Right atrium auricular region (tissue), 2 donors: ENCODE measurements at regions not wholly inside any gene's neighbourhood (a gene's known extent, or its start where the extent isn't known, plus 50 kb on each side); places are given as distances from the start of the nearest gene placed in this dataset.

Experiments
- DNase-seq: peaks from one replicate; pipeline ENCODE4 v3.0.0-alpha.2; 2019; ENCODE audit warnings: low spot score
- H3K27ac ChIP-seq, 2 donors: fragments of 200-600 bp; sonication (generic); 1 replicate in 1 of 2; 2 replicates in 1 of 2; pipeline ENCODE4 v1.5.1; 2016 to 2019
- H3K27me3 ChIP-seq, 2 donors: fragments of 200-600 bp; sonication (generic); one replicate each; pipeline versions ENCODE4 v1.5.1 to v1.6.0; 2017 to 2019
- H3K36me3 ChIP-seq: fragments of 200-600 bp; sonication (generic); one replicate; pipeline ENCODE4 v1.5.1; 2016
- H3K4me1 ChIP-seq, 2 donors: fragments of 200-600 bp; sonication (generic); one replicate each; pipeline versions ENCODE4 v1.5.1 to v1.6.0; 2017 to 2019
- H3K4me3 ChIP-seq, 2 donors: fragments of 200-600 bp; sonication (generic); 1 replicate in 1 of 2; 2 replicates in 1 of 2; pipeline ENCODE4 v1.5.1; 2017 to 2019; ENCODE audit warnings: mild to moderate bottlenecking in 1 of 2, moderate library complexity in 1 of 2
- H3K9me3 ChIP-seq, 2 donors: fragments of 200-600 bp; sonication (generic); one replicate each; pipeline ENCODE4 v1.5.1; 2019
- TF ChIP-seq, protein P1 (sequence below), 2 donors: fragments of 200-600 bp; sonication (generic); IDR thresholded peaks; one replicate each; pipeline ENCODE4 v1.5.1; 2019; ENCODE audit warnings: antibody characterized with exemption in 2 of 2

DNA sequence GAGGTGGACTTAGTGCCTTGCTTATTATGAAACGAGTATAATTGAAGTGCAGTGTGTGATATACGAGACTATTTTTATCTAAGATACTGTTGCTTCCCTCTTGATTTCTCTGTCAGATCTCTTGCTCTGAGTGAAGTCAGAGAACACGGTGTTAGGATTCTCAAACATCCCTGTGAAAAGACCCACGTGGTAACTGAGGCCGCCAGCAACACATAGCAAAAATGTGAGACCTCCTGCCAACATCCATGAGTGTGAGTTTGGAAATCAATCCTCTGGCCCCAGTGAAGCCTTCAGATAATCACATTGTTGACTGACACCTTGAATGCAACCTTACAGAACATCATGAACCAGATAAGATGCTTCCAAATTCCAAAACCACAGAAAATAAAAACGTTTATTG lies 954.4 kb downstream of the FAT4 start:
- Histone ChIP-seq H3K27me3 (no peaks in the 10 kb centered on the region), H3K4me3 (no peak overlapping the region), H3K4me1 (peaks cover 0 to 19% of the 10 kb centered on the region in 2 donors), H3K27ac (peak overlapping the region; percentile 44 to 82), H3K9me3 (no peaks in the 10 kb centered on the region), H3K36me3 (no peaks in the 10 kb centered on the region)
- no peak for DNase-seq
- TF ChIP-seq, protein P1, sequence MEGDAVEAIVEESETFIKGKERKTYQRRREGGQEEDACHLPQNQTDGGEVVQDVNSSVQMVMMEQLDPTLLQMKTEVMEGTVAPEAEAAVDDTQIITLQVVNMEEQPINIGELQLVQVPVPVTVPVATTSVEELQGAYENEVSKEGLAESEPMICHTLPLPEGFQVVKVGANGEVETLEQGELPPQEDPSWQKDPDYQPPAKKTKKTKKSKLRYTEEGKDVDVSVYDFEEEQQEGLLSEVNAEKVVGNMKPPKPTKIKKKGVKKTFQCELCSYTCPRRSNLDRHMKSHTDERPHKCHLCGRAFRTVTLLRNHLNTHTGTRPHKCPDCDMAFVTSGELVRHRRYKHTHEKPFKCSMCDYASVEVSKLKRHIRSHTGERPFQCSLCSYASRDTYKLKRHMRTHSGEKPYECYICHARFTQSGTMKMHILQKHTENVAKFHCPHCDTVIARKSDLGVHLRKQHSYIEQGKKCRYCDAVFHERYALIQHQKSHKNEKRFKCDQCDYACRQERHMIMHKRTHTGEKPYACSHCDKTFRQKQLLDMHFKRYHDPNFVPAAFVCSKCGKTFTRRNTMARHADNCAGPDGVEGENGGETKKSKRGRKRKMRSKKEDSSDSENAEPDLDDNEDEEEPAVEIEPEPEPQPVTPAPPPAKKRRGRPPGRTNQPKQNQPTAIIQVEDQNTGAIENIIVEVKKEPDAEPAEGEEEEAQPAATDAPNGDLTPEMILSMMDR (IDR thresholded peaks at IDR 0.05), result no peak

DNA sequence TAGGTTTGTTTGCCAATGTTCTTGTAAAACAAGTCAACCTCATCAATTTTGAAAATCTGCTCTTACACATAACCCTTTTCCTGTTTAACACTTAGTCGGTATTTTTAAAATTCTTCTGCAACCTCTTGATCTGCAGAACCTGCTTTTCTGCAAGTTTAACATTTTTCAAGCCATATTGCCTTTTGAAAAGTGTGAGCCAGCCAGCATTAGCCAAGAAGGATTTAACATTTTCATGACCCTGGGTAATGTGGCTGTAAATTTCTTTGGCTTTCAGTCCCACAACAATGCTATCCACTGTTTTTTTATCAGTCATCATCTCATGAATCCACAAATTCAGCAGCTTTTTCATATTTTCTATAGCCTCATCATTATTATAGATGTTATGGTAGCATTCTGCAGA lies 956.5 kb downstream of the FAT4 start:
- no peak overlapping the region for H3K4me3 ChIP-seq
- H3K36me3 ChIP-seq, result no peaks in the 10 kb centered on the region
- no peaks in the 10 kb centered on the region for H3K27me3 ChIP-seq
- H3K9me3 ChIP-seq, result no peaks in the 10 kb centered on the region
- TF ChIP-seq, protein P1 (IDR thresholded peaks at IDR 0.05), result no peak
- peaks cover 0 to 19% of the 10 kb centered on the region in 2 donors for H3K4me1 ChIP-seq
- DNase-seq, result no peak
- no peak overlapping the region for H3K27ac ChIP-seq

DNA sequence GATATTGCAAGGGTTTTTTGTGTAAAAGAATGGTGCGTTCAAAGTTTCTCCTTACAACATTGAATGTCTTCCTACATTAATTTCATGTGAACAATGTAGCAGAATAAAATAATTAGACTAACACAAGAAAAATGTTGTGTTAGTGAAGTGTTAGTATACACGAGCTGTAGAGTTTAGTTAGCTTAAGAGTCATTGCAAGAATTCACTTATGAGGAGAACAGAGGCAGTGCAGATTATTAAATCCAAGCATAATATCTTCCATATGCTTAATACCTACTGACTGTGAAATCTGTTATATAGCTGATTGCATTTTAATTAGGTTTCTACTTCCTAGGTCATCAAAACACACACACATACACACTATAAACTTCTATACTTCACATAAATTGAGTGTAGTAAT lies 959.0 kb downstream of the FAT4 start:
- H3K27ac ChIP-seq, result no peak overlapping the region

DNA sequence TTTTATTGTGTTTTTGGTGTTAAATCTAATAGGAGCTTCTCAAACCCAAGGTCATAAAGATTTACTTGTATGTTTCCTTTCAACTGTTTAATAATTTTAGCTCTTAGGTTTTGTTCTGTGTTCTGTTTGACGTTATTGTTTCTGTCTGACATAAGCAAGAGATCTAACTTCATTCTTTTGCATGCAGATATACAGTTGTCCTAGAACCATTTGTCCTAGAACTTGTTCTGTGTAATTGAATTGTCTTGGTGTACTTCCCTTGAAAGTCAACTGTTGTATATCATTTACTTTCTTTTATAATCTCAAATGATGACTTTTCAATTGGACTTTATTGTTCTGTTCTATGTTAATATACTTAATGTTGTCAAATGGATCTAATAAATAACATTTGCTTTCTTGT lies 977.1 kb downstream of the FAT4 start:
- Histone ChIP-seq H3K4me1 (no peaks in the 10 kb centered on the region), H3K4me3 (no peak overlapping the region), H3K27me3 (no peaks in the 10 kb centered on the region), H3K36me3 (no peaks in the 10 kb centered on the region), H3K9me3 (no peaks in the 10 kb centered on the region), H3K27ac (no peak overlapping the region)
- TF ChIP-seq, protein P1 (IDR thresholded peaks at IDR 0.05), result no peak
- no peak for DNase-seq

More for the DNA sequence above, 959.0 kb downstream of the FAT4 start:
- H3K4me3 ChIP-seq, result no peak overlapping the region
- no peaks in the 10 kb centered on the region for H3K36me3 ChIP-seq
- no peaks in the 10 kb centered on the region for H3K9me3 ChIP-seq
- peaks cover 0 to 6% of the 10 kb centered on the region in 2 donors for H3K4me1 ChIP-seq
- TF ChIP-seq, protein P1 (IDR thresholded peaks at IDR 0.05), result no peak
- DNase-seq, result no peak
- no peaks in the 10 kb centered on the region for H3K27me3 ChIP-seq

DNA sequence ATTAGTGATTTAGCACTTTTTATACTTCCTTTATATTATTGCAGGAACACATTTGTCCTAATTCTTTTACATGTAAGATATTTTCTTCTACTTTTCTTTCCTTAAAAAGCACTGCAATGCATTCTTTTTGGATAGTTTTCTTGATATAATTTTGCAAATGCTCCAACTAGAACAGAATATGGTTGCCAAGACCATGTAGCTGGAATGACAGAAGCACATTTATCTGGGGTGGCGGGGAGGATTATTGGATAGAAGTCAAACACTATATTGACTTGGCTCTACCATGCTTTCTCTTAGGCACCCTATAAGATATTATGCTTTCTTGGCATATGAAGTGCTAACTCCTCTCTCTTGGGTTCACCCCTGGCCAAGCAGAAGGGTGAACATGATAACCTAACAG lies 983.5 kb downstream of the FAT4 start:
- Histone ChIP-seq H3K27ac (no peak overlapping the region), H3K9me3 (no peaks in the 10 kb centered on the region), H3K27me3 (no peaks in the 10 kb centered on the region), H3K4me3 (no peak overlapping the region), H3K4me1 (no peaks in the 10 kb centered on the region), H3K36me3 (no peaks in the 10 kb centered on the region)
- DNase-seq, result no peak
- TF ChIP-seq, protein P1 (IDR thresholded peaks at IDR 0.05), result no peak

DNA sequence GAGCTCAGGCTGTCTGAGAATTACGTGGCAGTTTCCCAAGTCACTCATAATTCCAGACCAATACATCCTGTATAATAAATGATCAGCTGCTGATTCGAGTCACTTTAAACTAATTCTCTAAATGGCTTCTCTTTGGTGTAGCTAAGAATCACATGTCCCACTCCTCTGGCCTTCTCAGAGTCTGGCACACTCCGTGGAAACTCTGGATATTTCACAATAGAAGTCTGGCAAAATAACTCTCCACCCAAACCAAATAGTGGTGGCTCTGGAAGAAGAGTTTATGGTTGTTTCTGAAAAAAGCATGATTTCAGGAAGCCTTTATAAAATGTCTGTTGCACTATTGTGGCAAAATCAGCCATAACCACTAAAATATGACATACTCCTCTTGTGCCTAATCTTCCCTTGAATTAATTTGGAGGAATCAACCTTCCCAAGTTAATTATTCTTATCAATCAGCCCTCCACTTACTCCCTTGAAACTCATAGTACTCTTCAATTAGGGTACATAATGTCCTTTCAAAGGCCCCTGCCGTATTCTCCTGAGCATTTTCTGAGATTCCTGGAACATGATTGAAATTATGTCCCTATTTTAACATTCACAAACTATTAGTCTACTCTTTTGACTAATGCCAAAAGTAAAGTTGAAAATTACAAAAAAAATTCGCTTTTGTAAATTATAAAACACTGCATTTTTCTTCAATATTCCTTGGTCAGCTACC lies 991.6 kb downstream of the FAT4 start:
- peak overlapping the region; percentile 16 to 64 for H3K27ac ChIP-seq
- H3K4me3 ChIP-seq, result no peak overlapping the region

More for the DNA sequence above, 991.6 kb downstream of the FAT4 start:
- Histone ChIP-seq H3K27me3 (no peaks in the 10 kb centered on the region), H3K9me3 (no peaks in the 10 kb centered on the region), H3K4me1 (peaks cover 0 to 5% of the 10 kb centered on the region in 2 donors), H3K36me3 (no peaks in the 10 kb centered on the region)
- peak; percentile 67 for DNase-seq
- TF ChIP-seq, protein P1 (IDR thresholded peaks at IDR 0.05), result no peak
